Transverse colon (tissue), 4 donors: ENCODE measurements at regions not wholly inside any gene's neighbourhood (a gene's known extent, or its start where the extent isn't known, plus 50 kb on each side); places are given as distances from the start of the nearest gene placed in this dataset.

Experiments
- DNase-seq: peaks from one replicate; pipeline ENCODE4 v3.0.0-alpha.2; 2019
- H3K27ac ChIP-seq, 4 donors: fragments of 200-600 bp; sonication (generic); 2 replicates each; pipeline ENCODE4 v1.5.1; 2016 to 2018; ENCODE audit warnings: inconsistent platforms in 4 of 4
- H3K27me3 ChIP-seq: fragments of 200-600 bp; sonication (generic); 2 replicates; pipeline ENCODE4 v1.5.1; 2017; ENCODE audit warnings: inconsistent platforms
- H3K36me3 ChIP-seq, 4 donors: fragments of 200-600 bp; sonication (generic); 2 replicates each; pipeline ENCODE4 v1.5.1; 2017 to 2019; ENCODE audit warnings: inconsistent platforms in 4 of 4
- H3K4me1 ChIP-seq, 4 donors: fragments of 200-600 bp; sonication (generic); 2 replicates each; pipeline ENCODE4 v1.5.1; 2017 to 2020; ENCODE audit warnings: inconsistent platforms in 4 of 4
- H3K4me3 ChIP-seq, 4 donors: fragments of 200-600 bp; sonication (generic); 1 replicate in 1 of 4; 2 replicates in 3 of 4; pipeline versions ENCODE4 v1.5.1 to v1.6.1; 2017 to 2019; ENCODE audit warnings: inconsistent platforms in 4 of 4
- H3K9me3 ChIP-seq, 2 donors: fragments of 200-600 bp; sonication (generic); 2 replicates each; pipeline ENCODE4 v1.5.1; 2017 to 2019; ENCODE audit warnings: inconsistent platforms in 2 of 2
- EP300 ChIP-seq: sonication (generic); formaldehyde crosslinking; IDR thresholded peaks from one replicate; pipeline ENCODE4 v1.6.1; 2017; ENCODE audit warnings: antibody characterized with exemption, low read depth
- POLR2A ChIP-seq: fragments of 450-650 bp; IDR thresholded peaks from one replicate; pipeline ENCODE4 v1.6.1; 2016; ENCODE audit warnings: antibody characterized with exemption, mild to moderate bottlenecking, moderate library complexity
- POLR2AphosphoS5 ChIP-seq, 3 donors: sonication (generic); formaldehyde crosslinking; IDR thresholded peaks; one replicate each; pipeline ENCODE4 v1.6.1; 2016; ENCODE audit warnings: antibody characterized with exemption in 3 of 3
- WGBS, 2 donors: methylation state at CpG; one replicate each; pipeline ENCODE4 v1.1.5; 2018; ENCODE audit warnings: low coverage in 1 of 2; 5-methylcytosine and 5-hydroxymethylcytosine counted together
- in situ Hi-C, 4 donors: fragments of 200-750 bp; cut with MboI; loops; one replicate each; pipeline versions ENCODE4 v1.15.0 to v1.15.1; 2017; ENCODE audit warnings: low sequenced_read_pairs in 3 of 4, low pct_ligation_motif_present in 1 of 4, low pct_unique_long_range_greater_than_20kb in 1 of 4
- intact Hi-C: fragments of 100-400 bp; cut with DNase I; formaldehyde crosslinking; loops from one replicate; pipeline ENCODE4 v1.15.1; 2023; ENCODE audit warnings: low total_unique reads
- TF ChIP-seq, protein P1 (sequence below), 5 experiments: fragments of 200-600 bp in 3 of 5; fragments of 450-650 bp in 2 of 5; sonication (generic) in 3 of 5; IDR thresholded peaks; 1 replicate in 2 of 5; 2 replicates in 3 of 5; pipeline ENCODE4 v1.5.1; 2016 to 2017; ENCODE audit warnings: antibody characterized with exemption in 5 of 5, inconsistent platforms in 3 of 5, mild to moderate bottlenecking in 2 of 5, moderate library complexity in 1 of 5

DNA sequence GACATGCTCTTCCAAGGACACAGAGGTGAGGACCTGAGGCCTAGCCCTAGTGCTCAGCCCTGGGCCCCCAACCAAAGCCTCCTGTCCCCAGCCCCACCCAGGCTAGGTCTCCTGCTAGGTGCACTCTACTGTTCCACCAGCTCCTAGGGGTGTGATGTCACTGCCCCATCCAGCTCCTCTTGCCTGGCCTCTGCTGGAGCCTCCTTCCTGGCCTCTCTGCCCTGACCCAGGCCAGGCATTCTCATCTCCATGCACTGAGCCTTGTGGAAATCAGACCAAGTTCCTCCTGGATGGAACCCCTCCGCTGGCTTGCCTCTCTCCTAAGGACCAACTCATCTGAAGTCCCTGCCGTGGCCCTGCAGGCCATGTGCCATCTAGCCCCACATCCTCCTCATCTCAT lies 156.8 kb downstream of the INHBB start:
- intact Hi-C loops: no loop called here
- Histone ChIP-seq H3K4me3 (no peak overlapping the region), H3K4me1 (no peaks in the 10 kb centered on the region), H3K27me3 (peaks cover 4% of the 10 kb centered on the region), H3K36me3 (no peaks in the 10 kb centered on the region), H3K9me3 (no peaks in the 10 kb centered on the region), H3K27ac (no peak overlapping the region)
- WGBS, 2 donors: 86 to 91% methylated on average over 1 to 2 of the region's 2 CpGs
- TF ChIP-seq, protein P1, sequence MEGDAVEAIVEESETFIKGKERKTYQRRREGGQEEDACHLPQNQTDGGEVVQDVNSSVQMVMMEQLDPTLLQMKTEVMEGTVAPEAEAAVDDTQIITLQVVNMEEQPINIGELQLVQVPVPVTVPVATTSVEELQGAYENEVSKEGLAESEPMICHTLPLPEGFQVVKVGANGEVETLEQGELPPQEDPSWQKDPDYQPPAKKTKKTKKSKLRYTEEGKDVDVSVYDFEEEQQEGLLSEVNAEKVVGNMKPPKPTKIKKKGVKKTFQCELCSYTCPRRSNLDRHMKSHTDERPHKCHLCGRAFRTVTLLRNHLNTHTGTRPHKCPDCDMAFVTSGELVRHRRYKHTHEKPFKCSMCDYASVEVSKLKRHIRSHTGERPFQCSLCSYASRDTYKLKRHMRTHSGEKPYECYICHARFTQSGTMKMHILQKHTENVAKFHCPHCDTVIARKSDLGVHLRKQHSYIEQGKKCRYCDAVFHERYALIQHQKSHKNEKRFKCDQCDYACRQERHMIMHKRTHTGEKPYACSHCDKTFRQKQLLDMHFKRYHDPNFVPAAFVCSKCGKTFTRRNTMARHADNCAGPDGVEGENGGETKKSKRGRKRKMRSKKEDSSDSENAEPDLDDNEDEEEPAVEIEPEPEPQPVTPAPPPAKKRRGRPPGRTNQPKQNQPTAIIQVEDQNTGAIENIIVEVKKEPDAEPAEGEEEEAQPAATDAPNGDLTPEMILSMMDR (IDR thresholded peaks at IDR 0.05): no peak
- in situ Hi-C loops: no loop called here
- no peak for DNase-seq

DNA sequence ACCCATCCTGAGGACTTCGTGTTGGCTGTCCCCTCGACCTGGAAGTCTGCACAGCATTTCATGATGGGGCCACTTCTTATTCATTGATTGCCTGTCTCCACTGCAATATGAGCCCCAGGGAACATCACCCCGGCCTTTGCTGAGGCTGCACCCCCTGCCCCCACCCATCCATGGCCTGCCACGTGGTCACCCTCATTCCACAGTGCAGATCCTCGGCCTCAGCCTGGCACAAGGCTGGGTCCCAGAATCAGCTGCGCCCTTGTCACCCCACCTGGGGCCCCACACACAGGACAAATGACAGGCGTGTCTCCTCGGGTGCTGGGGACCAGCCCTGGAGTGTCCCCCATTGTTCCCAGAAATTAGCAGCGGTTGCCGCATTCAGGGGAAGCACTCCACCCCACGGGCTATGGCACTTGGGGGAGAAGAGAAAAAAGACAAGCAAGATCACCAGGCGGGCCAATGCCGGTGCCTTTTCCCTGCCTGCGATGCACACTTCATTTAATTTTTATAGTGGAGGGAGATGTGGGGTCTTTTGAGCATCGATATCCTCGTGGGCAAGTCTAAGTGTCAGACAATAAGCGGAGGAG lies 157.4 kb downstream of the INHBB start:
- intact Hi-C loops: no loop called here

DNA sequence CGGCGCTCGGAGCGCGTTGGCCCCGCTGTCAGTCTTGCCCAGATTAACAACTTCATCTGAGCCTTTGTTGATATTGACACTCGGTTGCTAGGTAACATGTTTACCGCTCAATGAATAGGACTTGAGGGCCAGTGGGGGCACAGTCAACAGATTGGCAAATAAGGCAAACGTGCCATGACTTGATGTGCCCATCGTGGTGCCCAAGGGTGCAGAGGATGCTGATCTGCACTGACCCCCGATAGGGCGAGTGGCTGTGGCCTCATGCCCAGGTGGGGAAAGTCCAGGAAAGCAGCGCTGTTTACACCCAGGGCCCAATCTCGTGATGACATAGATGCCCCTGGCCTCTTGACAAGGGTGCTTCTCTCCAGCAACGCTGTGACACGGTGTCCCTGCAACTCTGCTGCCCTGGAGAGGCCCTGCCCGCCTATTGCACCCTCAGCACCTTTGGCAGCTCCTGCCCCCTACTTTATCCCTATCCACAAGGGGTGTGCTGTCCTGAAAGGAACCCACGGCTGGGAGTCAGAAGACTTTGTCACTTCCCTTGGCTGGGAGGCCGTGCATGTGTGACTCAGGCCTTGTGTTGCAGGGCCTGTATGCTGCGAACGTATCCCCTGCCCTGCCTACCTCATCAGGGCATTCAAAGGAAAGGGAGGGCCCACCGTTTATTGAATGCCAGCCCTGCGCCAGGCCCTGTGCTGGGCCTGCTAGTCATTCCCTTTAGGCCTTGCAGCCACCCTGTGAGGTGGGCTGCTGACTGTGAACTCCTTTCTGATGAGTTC lies 158.0 kb downstream of the INHBB start:
- no peak for DNase-seq
- peaks cover 4% of the 10 kb centered on the region for H3K27me3 ChIP-seq
- no peaks in the 10 kb centered on the region for H3K36me3 ChIP-seq
- WGBS, 2 donors: 20 to 73% methylated on average over 1 to 23 of the region's 23 CpGs
- no peak overlapping the region for H3K4me3 ChIP-seq
- H3K9me3 ChIP-seq: no peaks in the 10 kb centered on the region
- in situ Hi-C loops (no loop called here), intact Hi-C loops (no loop called here)
- H3K27ac ChIP-seq: no peak overlapping the region
- TF ChIP-seq, protein P1 (IDR thresholded peaks at IDR 0.05): no peak
- no peak for TF ChIP-seq EP300
- no peaks in the 10 kb centered on the region for H3K4me1 ChIP-seq

More for the DNA sequence above, 157.4 kb downstream of the INHBB start:
- DNase-seq: no peak
- H3K4me1 ChIP-seq: no peaks in the 10 kb centered on the region
- 79% methylated on average over 15 of the region's 17 CpGs; no CpG with 5 or more reads in 1 of the 2 donors for WGBS, 2 donors
- in situ Hi-C loops: no loop called here
- TF ChIP-seq, protein P1 (IDR thresholded peaks at IDR 0.05): no peak
- no peak for TF ChIP-seq POLR2A
- TF ChIP-seq POLR2AphosphoS5 (IDR thresholded peaks at IDR 0.05): no peak
- TF ChIP-seq EP300: no peak
- H3K4me3 ChIP-seq: no peak overlapping the region
- peaks cover 4% of the 10 kb centered on the region for H3K27me3 ChIP-seq
- no peaks in the 10 kb centered on the region for H3K36me3 ChIP-seq
- H3K9me3 ChIP-seq: no peaks in the 10 kb centered on the region
- no peak overlapping the region for H3K27ac ChIP-seq

DNA sequence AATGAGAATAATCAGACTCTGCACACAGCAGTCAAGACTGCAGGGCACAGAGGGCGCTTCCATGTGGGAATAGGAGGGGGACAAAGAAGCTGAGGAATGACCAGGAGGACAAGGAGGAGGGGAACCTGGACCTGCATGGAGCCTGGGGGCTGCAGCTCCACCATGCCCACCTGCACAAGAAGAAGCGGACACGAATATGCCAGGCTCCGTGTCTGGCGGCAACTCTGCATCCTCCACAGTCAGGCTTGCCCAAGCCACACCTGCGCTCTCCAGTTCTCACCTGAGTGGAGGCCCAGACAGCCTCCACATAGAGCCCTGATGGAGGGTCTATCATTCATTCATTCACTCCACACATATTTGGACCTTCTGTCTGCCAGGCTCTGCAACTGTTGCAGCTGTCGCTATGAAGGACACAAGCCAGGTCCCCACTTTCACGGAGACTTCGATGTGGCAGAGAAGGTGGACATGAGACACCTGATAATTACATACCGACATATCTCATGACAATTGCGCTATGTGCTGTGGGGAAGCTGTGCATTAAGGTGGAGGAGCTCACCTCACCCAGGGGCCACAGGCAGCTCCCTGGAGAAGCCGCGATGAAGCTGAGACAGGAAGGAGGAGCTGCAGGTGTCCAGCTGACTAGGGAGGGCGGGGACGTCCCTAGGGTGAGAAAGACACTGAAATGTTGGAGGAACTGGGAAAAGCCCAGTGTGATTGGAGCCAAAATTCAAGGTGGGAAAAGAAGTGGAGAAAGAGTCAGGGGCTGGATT lies 159.2 kb downstream of the INHBB start:
- TF ChIP-seq, protein P1 (IDR thresholded peaks at IDR 0.05): no peak
- no peak for TF ChIP-seq POLR2A
- TF ChIP-seq EP300: no peak
- no peak for TF ChIP-seq POLR2AphosphoS5 (IDR thresholded peaks at IDR 0.05)
- H3K27me3 ChIP-seq: no peaks in the 10 kb centered on the region
- H3K4me3 ChIP-seq: no peak overlapping the region
- in situ Hi-C loops: no loop called here
- intact Hi-C loops: no loop called here
- WGBS, 2 donors: 93 to 100% methylated on average over 1 to 15 of the region's 15 CpGs
- no peak for DNase-seq
- H3K4me1 ChIP-seq: no peaks in the 10 kb centered on the region
- no peaks in the 10 kb centered on the region for H3K36me3 ChIP-seq
- H3K9me3 ChIP-seq: no peaks in the 10 kb centered on the region
- no peak overlapping the region for H3K27ac ChIP-seq
